Islet precursor cell (in vitro differentiated cells): ENCODE measurements at regions not wholly inside any gene's neighbourhood (a gene's known extent, or its start where the extent isn't known, plus 50 kb on each side); places are given as distances from the start of the nearest gene placed in this dataset.

Source experiments
- DNase-seq: peaks from one replicate; pipeline ENCODE4 v3.0.0-alpha.2; 2018

DNA sequence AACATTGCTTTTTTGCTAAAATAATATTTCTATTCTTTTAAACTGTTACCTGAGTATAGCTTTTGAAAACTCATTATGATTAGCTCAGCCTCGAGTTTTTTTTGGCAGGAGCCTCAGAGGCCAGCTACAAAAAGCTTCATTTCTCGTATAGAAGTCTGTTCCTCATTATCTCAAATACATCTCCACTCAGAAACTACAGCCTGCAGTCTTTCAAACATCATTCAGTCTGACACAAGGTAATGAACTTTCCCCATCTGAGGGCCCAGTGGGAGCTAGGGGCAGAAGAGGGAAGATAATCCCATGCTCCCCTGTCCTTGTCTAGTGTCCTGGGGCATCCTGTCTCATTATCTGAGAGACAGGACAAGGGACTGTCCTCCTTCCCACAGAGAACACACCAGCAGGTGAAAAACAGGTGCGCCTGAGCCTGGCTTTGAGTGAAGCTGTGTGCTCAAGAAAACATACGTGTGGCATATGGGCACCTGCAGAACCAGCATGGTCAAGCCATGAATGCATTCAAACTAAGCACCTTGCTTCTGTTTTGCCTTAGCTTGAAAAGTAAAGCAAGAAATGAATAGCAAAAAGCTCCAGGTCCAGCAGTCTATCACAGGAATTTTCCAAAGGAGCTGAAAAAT is 247.5 kb downstream of the MREG start:
- no peak for DNase-seq

DNA sequence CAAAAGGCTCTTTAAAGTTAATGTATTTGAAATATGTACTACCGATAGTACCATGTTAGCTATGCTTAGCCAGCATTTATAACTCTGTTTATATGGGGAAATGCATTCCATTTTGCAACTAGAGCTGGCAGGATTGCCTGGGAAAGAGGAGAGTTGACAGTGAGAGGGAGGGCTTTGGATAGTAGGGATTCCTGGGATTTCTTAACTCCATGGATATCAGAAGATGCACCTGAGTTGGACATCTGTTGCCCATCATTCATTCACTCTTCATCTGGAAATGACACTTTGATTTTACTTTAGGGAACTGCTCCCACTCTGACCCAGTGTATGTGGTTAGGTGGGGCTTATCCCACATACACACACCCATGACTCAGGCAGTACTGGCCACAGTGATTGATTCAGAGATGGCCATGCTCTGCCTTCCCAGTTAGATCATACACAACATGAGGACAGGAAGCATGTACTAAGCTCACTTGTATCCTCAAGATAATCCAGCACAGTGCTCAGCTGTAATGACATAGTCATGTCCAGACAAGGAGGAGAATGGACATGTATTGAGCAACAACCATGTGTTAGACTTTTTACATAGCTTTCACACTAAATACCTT is 248.8 kb downstream of the MREG start:
- DNase-seq: no peak

DNA sequence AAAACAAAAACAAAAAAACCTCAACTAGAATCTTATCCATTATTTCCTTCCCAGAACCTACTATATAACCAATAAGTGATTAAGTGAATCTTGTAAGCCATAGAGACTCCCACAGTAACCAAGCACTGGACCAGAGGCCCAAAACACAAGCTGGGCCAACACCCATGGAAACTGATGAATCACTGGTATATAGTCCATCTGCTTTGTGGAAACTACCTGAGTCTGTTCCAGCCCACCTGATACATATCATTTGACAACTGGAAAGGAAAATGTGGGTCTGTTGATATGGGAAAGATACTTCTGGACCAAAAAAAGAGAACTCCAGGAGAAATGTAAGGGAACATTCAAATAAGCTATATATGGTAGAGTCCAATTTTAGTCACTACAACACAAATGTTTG is 252.8 kb downstream of the MREG start:
- DNase-seq: no peak

DNA sequence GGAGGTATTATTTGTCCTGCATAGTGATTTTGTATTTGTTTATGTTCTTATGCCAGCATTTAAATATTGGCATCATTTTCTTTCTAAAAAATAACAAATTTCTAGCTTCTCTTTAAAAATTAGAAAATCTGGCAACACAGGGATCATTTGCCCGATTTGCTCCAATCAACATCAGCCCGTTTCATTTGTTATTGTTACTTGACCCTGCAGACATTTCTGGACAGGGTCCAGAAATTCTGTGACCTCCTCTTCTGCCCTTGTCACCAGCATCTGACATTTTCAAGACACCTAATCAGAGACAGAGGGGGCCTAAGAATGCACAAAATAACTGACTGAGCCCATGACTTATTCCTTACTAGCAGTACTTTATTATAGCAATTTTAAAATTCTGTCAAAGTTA is 253.3 kb downstream of the MREG start:
- DNase-seq: no peak

DNA sequence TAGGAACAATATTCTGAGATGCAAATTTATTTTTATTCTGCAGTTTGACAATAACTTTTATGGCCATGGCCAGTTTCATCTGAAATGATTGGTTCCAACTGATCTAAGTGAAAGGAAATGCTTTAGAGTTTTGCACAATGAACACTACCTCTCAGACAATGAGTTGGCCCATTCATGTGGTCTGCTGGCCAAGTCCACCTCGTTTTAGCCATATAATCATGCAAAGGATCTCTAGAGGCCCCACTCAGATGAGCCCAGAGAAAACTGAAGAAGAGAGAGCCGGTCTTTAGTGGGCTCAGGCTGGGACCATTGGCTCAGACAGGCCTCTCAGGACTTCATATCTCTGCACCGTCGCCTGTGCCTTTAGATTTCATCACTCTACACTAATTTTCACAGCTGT is 254.7 kb downstream of the MREG start:
- DNase-seq: no peak

DNA sequence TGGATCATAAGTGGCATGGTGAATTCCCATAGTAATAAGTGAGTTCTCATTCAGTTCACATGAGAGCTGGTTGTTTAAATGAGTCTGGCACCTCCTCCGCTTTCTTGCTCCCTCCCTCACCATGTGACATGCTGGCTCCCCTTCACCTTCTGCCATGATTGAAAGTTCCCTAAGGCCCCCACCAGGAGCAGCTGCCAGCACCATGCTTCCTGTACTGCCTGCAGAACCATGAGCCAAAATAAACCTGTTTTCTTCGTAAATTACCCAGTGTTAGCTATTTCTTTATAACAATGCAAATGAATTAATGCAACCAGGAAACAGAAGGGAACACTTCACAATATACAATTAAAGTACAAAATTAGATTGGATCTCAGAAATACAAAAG is 257.0 kb downstream of the MREG start:
- DNase-seq: no peak

DNA sequence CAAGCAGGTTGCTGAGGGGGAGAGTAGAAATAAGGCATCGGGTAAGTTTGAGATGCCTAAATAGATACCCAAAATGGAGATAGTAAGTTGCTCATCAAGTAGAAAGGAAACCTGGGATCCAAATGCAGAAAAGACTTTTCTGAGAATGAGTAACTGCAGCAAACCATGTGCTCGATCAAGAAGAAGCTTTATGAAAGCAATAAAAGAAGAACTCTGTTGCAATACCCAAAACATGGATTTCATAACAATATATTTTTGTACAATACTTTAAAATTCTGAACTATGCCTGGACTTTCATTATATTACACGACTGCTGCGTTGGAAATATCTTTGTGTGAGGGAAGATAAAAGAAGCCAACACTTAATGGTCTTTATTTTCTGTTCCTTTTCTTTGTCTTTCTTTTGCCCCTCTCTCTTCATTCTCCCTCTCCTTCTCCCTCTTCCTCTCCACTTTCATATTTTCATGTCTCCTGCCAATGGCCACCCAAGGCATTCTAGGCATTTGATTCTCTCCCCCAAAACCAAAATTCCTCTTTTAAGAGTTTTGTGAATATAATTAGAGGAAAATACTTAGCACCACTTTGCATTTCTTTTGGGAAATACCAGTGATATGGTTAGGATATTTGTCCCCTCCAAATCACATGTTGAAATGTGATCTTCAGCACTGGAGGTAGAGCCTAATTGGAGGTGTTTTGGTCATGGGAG is 257.6 kb downstream of the MREG start:
- no peak for DNase-seq

DNA sequence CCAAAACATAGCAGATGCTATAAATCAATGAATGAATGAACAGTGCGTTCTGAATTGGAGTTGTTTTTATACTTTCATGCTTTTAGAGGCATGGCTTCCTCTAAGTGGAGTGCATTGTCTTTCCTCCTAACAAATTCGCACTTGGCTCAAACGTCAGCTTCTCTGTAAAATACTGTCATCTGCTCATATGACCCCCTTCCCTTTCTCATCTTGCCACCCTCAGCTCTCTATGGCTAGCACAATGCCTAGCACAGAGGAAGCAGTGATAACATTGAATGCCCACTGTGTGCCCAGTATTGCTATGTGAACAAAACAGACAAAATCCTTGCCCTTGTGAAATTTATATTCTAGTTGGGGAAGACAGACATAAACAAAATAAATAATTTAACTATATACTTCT is 258.8 kb downstream of the MREG start:
- DNase-seq: no peak

DNA sequence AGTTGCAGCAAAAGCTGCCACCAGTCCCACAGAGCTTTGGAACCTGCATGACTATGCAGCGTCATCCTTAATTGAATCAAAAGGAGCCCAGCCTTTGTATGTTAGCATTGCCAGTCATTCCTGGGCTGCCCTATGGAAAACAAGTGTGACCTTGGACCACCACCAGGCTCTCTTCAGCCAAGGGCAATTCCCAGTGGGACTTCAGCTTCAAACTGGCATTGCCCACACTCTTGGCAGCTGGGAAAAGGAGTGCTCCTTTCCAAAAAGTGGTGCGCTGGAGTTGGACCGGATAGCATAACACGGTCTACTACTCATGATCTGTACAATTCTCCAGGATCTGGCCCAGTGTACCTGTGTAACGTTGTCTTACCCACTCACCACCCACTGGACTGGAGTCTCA is 259.5 kb downstream of the MREG start:
- DNase-seq: no peak

DNA sequence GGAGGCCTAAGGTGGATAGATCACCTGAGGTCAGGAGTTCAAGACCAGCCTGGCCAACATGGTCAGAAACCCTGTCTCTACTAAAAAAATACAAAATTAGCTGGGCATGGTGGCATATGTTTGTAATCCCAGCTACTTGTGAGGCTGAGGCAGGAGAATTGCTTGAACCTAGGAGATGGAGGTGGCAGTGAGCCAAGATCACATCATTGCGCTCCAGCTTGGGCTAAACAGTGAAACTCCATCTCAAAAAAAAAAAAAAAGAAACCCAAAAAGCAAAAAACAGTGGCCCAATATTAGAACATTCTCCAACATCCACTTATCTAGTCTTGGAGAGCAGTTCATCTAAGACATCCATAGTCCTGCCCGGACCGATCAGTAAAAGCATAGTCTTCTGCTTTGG is 260.4 kb downstream of the MREG start:
- DNase-seq: no peak

DNA sequence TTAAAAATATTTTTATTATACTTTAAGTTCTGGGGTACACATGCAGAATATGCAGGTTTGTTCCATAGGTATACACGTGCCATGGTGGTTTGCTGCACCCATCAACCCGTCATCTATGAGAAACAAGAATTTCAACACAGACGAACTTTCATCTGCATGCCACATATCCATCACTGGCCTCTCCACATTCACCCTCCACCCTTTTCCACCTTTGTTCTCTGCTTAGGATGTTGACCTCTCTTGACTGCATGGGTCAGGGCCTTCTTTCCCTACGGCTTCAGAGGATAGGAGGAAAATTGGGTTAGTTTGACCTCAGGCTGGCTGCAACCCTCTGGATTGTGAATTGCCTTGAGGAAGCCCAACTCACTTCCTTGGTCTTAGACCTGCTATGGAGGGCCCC is 260.9 kb downstream of the MREG start:
- no peak for DNase-seq

DNA sequence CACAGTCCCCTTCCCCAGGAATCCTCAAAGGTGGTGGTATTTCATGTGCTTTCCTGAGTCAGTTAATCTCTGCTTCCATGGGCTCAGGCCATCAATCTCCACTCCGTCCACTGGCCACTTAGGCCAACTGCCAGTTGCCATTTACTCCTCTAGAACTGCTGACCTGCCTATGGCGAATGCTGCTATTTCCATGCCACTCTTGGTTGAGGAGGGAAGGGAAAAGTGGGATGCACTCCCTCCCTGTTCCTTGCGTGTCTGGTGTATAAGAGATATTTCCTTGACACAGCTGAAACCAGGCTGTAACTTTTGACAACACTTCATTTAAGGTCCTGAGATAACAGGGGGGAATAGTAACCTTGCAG is 261.5 kb downstream of the MREG start:
- no peak for DNase-seq

DNA sequence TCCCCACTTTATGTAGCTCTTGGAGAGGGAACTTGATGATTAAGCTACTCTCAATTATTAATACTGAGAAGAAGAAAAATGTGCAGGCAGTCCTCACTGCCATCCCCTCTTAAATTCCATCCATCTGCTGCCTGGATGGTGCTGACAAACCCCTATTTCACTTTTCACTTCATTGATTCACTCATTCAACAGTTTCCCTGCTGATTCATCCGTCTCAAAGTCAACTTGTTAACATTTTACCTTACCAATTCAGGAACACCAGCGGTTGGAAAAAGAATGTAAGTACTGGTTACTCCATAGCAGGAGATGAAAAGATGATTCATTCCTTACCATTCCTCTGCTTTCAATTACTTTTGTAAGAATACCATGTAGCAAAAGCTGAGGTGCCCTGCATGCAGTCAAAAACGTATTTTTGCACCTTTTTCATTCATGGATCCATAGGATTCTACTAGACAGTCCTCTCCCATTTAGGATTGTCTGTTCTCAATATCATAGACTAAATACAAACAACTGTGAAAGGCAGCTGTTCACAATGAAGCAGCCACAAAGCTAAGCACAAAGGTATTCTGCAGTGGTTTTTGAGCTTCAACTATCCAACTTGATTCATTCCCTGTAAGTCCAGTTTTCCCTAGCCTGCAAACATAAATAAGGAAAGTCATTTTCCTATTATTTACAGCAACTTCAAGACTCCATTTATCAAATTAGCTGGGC is 262.0 kb downstream of the MREG start:
- no peak for DNase-seq

DNA sequence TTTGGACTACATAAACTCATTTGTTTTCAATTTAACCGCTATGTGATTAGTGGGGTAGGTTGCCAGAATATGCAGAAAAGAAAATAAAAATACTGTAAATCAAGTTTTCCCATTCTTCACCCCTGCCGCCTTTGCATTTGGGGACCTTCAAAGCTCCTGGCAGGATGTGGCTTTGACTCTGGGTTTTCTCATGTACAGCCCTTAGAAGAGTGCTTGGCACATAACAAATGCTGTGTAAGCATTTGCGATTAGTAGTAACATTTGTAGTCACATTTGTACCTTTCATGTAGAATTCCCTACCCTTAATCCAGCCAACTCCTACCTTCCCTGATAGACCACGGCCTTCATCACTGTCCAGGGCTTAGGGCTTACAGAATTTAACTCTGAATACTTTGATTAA is 262.6 kb downstream of the MREG start:
- DNase-seq: no peak

DNA sequence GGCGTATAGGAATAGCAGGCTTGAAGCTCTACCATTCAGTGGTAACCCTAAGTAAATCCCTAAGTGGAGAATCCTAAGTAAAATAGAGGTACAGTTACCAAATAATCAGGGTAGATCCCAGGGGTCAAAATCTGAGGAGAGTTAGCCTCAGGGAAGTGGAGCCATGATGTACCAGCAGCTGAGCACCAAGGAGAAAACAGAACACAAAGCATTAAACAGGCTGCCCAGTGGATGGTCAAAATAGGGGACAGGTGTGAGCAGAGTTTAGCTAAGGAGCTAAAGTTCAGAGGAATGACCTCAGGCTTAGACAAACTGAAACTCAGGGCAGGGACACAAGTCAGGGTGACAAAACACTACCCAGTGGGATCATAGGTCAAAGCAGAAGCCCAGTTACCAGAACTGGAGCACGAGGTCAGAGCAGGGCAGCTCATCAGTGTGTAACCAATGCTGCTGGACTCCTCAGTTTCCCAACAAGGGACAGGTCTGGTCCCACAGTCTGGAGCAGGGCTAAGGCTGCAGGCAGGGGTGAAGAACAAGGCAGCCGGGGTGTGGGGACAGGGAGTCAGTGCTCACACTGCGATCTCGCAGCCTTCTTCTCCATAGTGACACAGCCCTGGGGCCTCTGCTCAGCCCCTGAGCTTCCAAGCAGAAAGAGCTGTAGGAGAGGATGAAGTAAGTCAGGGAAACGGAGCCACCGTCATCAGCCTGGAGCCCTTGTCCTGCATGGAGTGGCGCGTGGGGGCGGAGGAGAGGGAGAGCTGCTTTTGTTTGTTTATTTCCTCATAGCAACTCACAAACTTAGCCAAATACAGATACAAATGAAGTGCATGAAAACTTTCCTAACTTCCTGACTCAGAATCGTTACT is 264.0 kb downstream of the MREG start:
- no peak for DNase-seq

DNA sequence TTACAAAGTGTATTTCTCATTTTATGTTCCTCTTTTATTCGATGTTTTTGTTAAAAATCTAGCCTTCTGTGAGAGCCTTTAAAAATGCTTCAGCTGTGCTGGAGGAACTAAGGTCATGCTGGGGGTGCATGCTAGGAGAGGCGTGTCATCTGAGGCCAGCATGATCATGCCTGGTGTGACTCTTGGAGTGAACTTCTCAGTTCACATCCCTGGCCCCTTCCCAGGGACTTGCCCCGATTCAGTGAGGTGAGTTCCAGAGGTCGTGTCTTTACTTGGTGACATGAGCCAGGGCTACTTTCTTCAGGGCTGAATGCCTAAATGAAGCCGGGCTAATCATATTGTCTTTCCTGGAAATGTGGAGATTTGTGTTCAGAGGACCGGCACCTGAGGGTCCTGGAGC is 264.9 kb downstream of the MREG start:
- no peak for DNase-seq

DNA sequence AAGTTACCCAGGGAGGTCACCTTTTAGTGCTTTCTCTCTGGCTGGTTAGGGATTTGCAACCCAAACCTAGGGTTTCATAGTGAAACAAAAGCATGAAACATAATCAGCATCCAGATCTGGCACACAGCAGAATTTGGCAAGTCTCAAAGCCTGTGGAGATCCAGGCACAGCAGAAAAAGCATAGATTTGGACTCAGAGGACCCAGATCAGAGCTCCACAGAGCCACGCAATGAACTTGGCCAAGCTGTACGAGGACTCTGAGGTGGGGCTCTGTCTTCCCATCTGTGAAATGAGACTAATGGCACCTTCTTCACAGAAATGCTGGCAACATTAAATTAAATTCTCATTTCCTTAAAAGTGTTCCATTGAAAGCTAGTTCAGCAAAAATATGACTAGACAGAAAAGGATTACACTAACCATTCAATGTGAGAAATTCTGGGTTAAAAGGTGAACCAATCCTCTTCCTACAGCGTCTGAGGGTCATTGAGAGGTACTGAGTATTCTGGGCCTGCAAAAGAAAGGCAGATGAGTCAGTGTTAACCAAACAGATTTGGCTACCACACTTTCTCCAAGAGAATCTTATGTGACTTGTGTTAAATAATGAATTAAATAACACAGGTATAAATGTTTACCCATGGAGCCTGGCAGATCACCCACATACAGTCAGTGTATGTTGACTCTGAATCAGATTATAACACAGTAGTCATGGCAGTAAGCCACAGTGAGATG is 266.3 kb downstream of the MREG start:
- no peak for DNase-seq

DNA sequence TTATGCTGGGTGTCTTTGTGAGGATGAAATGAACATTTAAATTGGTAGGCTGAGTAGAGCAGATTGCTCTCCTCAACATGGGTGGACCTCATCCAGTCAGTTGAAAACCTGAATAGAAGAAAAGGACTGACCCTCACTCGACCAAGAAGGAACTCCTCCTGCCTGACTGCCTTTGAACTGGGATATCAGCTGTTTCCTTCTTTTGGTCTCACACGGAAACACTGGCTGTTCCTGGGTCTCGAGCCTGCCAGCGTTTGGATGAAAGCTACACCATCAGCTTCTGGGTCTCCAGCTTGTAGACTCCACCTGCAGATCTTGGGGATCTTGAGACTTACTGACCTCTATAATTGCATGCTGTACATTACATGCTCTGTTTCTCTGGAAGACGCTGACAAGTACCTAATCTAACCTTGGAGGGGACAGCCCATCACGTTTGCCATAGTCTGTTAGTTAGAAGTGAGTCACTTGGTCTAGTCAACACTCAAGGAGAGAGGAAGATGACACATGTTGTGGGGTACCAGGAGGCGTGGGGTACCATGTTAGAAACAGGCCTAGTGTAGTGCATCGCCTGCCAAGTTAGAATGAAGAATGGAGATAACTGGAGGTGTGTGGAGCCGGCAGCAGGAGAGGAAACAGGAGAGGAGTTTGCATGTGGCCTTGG is 267.0 kb downstream of the MREG start:
- no peak for DNase-seq

DNA sequence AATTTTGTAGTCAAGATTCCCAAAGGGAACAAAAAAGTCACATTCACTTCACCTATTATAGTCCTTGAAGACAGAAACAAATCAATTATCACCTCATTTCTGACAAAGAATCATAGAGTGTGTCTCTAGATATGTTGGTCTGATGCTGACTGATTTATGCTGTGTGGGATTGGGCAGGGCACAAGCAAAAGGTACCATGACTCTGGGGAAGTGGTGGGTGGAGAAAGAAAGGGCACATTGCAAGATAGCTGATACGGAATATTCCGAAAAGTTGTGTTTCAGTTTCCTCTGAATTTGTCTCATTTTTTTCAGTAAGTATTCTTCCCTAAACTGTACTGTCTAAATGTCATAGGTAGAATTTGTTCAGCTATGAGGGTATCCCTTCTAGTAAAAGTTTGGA is 268.0 kb downstream of the MREG start:
- DNase-seq: no peak

DNA sequence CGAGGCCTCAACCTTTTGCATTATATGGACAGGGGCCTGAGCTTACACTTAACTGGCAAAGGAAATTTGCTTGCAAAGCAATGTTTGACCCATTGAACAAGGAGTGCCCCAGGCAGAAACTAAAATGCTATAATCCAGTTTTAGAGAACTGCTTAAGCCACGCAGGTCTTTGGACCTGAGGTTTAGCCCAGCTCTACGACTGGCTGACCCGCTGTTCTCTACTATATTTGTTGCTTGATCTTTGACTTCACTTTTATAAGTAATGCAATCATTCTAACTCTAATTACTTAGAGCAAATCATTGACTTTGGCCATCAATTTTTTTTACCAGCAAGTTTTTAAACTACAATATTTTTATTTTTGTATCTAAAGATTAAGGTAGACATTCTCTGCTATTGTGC is 268.8 kb downstream of the MREG start:
- no peak for DNase-seq

DNA sequence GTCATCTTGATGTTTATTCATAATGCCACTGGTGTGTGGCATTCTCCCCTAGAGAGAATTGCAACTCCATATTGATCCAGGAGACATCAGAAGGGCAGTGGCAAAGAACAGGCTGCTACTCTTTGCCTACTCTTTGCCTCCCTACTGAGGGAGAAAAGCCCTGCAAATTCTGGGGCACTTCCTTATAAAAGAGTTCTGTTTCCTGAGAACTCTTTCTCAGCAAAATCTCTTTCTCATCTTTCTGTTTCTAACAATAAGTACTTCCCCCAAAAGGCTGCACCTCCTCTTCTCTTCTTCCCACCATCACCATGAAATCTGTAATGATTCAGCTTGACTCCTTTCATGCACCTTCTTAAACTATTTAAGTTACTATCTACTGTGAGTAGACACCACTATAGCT is 270.3 kb downstream of the MREG start:
- no peak for DNase-seq

DNA sequence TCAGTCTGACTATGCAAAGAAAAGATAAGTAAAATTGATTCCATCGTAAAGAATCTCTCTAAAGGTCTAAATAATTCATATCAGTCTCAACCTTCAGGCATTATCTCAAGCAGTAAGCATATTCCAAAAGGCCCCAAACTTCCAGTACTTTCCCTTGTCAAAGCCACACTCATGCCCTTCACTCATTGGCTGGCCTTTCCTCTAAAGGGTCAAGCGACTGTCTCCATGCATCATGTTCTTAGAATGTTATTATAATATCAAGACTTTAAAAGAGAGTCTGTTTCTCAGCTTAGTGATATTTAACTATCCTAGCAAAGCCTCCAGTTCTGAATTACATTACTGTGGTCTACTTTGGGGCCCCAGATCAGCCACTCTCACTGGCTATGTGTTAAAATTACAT is 271.3 kb downstream of the MREG start:
- DNase-seq: no peak
